ENCODE measurements at regions not wholly inside any gene's neighbourhood (a gene's known extent, or its start where the extent isn't known, plus 50 kb on each side); places are given as distances from the start of the nearest gene placed in this dataset.

DNA sequence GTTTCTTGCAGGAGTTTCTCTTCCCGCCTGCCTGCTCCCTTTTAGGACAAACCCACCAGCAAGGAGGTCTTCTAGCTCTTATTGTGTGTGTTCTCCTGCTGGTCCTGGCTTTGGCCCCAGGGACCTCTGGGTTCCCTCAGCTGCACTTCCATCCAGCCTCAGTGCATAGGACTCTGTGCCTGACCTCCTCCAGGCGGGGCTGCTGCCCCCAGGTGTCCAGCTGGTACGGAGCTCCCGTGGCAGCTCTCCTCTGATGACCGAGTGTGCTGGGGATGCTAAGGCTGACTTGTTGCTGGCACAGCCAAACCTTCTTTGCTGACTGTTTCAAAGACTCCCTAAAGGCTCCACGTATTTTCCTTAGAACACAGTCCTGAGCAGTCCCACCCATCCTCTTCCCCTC, 126.5 kb downstream of the GPCPD1 start:
- TF ChIP-seq CTCF (conservative IDR thresholded peaks at IDR 0.05 in 1 of 2, IDR thresholded peaks at IDR 0.05 in 1 of 2; ENCODE audit: low read depth in 1 of 2, low read length in 2 of 2), result no peak
- no peak for TF ChIP-seq EZH2 (IDR thresholded peaks at IDR 0.05; ENCODE audit: low read length, missing control alignments)
